PC-9 (cell line): ENCODE measurements at regions not wholly inside any gene's neighbourhood (a gene's known extent, or its start where the extent isn't known, plus 50 kb on each side); places are given as distances from the start of the nearest gene placed in this dataset.

Experiments used
- BruUV-seq: library from RNA; stranded (reverse); fragments of 400-500 nt; replicated peaks from 2 replicates; lab custom pipeline; 2021; lab: Mats Ljungman, UMichigan
- CTCF ChIA-PET: fragments of 300-600 bp; sonication (Branson Sonifier 250); formaldehyde crosslinking; loops from one replicate; lab custom pipeline; 2022; ENCODE audit warnings: antibody characterized with exemption; lab: Charles Lee
- POLR2A ChIA-PET: fragments of 300-600 bp; sonication (Branson Sonifier 250); formaldehyde crosslinking; loops from one replicate; lab custom pipeline; 2022; ENCODE audit warnings: antibody characterized with exemption; ENCODE audit not compliant: unreplicated experiment; lab: Charles Lee
- DNase-seq, 2 experiments: peaks; one replicate each; pipeline versions ENCODE4 v3.0.0 to v3.0.0-alpha.2; 2015 to 2022; ENCODE audit warnings: mixed read lengths in 1 of 2
- H2AFZ ChIP-seq: fragments of 200-600 bp; sonication (generic); 2 replicates; pipeline ENCODE4 v1.8.1; 2017; ENCODE audit warnings: antibody characterized with exemption
- H3F3A ChIP-seq: fragments of 200-600 bp; sonication (generic); 2 replicates; pipeline ENCODE4 v1.8.1; 2017; ENCODE audit warnings: antibody characterized with exemption, mild to moderate bottlenecking, low read depth; ENCODE audit not compliant: insufficient read depth
- H3K27ac ChIP-seq: fragments of 200-600 bp; sonication (generic); 2 replicates; pipeline ENCODE4 v1.6.1; 2016; ENCODE audit warnings: mixed run types
- H3K27me3 ChIP-seq: fragments of 200-600 bp; sonication (generic); 2 replicates; pipeline ENCODE4 v1.6.1; 2016; ENCODE audit warnings: low read depth, mixed run types; ENCODE audit not compliant: insufficient read depth
- H3K36me3 ChIP-seq: fragments of 200-600 bp; sonication (generic); 2 replicates; pipeline ENCODE4 v1.6.1; 2016; ENCODE audit warnings: low read depth, mixed run types
- H3K4me1 ChIP-seq: fragments of 200-600 bp; sonication (generic); replicated peaks from 2 replicates; pipeline ENCODE4 v1.6.1; 2016; ENCODE audit warnings: mixed run types; ENCODE audit not compliant: insufficient read depth
- H3K4me2 ChIP-seq: fragments of 200-600 bp; sonication (generic); 2 replicates; pipeline ENCODE4 v1.6.1; 2017; ENCODE audit warnings: mixed run types
- H3K4me3 ChIP-seq: fragments of 200-600 bp; sonication (generic); 2 replicates; pipeline ENCODE4 v1.6.1; 2016; ENCODE audit warnings: mixed run types
- H3K79me2 ChIP-seq: fragments of 200-600 bp; sonication (generic); 2 replicates; pipeline ENCODE4 v1.6.1; 2017; ENCODE audit warnings: low read depth, mixed run types
- H3K9me2 ChIP-seq: fragments of 200-600 bp; sonication (generic); 2 replicates; pipeline ENCODE4 v1.8.1; 2017; ENCODE audit warnings: mild to moderate bottlenecking; ENCODE audit not compliant: insufficient read depth
- H3K9me3 ChIP-seq: fragments of 200-600 bp; sonication (generic); 2 replicates; pipeline ENCODE4 v1.8.1; 2016; ENCODE audit warnings: low read depth; ENCODE audit not compliant: insufficient read depth
- H4K20me1 ChIP-seq: fragments of 200-600 bp; sonication (generic); 2 replicates; pipeline ENCODE4 v1.8.1; 2017; ENCODE audit not compliant: insufficient read depth
- CTCF ChIP-seq: fragments of 200-600 bp; sonication (generic); conservative IDR thresholded peaks from 2 replicates; pipeline ENCODE4 v1.6.1; 2017; ENCODE audit warnings: mixed run types, antibody characterized with exemption, mild to moderate bottlenecking, moderate library complexity
- EZH2 ChIP-seq: fragments of 200-600 bp; sonication (generic); IDR thresholded peaks from 2 replicates; pipeline ENCODE4 v1.8.0; 2017; ENCODE audit warnings: antibody characterized with exemption, low read depth
- intact Hi-C: fragments of 100-400 bp; cut with micrococcal nuclease; formaldehyde crosslinking; loops from one replicate; pipeline ENCODE4 v1.10.0; 2022; ENCODE audit not compliant: unreplicated experiment

- H3K4me1 ChIP-seq: no peaks in the 10 kb centered on the region
- H3K36me3 ChIP-seq: no peaks in the 10 kb centered on the region
- no peak overlapping the region for H3K4me3 ChIP-seq
- POLR2A ChIA-PET: no interaction called here
- H3F3A ChIP-seq: no peaks in the 10 kb centered on the region
- H3K9me3 ChIP-seq: no peaks in the 10 kb centered on the region; the same call in 1 of the 2 replicates
- peaks cover 40% of the 10 kb centered on the region for H3K27me3 ChIP-seq
- no peaks in the 10 kb centered on the region for H3K9me2 ChIP-seq
- no peak overlapping the region for H2AFZ ChIP-seq
- no TSS peak for BruUV-seq
- H4K20me1 ChIP-seq: no peaks in the 10 kb centered on the region
- intact Hi-C loops: no loop called here
- no peaks in the 10 kb centered on the region for H3K79me2 ChIP-seq
- no peak overlapping the region for H3K4me2 ChIP-seq
- no peak for DNase-seq
- CTCF ChIA-PET: no interaction called here
- TF ChIP-seq CTCF: no peak
- no peak for TF ChIP-seq EZH2
- no peak overlapping the region for H3K27ac ChIP-seq
Observed at GRCh38 chr17:68656666-68657065, 55.5 kb upstream of the FAM20A start.
